Right renal cortex interstitium (tissue), 3 donors: ENCODE measurements at regions not wholly inside any gene's neighbourhood (a gene's known extent, or its start where the extent isn't known, plus 50 kb on each side); places are given as distances from the start of the nearest gene placed in this dataset.

Experiments used
- DNase-seq, 3 donors: peaks; one replicate each; pipeline ENCODE4 v3.0.0-alpha.2; 2013; ENCODE audit warnings: low read depth in 3 of 3, low spot score in 2 of 3

- no peak for DNase-seq
Measured at GRCh38 chr7:51759985-51760384, 443.4 kb upstream of the COBL start.

- no peak for DNase-seq
Measured at GRCh38 chr7:51757960-51758359, 441.4 kb upstream of the COBL start.

DNA sequence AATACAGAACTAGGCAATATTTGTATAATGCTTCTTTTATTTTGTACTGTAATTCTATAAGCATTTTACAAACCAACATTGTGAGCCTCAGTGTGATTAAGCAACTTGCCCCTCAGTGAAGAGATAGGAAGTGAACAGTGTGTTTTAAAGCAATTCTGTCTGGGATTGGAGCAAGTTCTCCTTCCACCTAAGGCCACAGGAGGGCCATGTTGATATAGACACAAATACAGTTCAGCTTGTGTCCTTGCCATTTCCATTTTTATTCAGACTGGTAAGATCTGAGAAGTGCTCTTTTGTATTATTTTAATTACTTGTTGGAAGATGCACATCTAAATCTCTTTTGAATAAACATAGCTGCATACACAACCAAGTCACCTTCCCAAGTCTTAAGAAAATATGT lies 416.3 kb upstream of the COBL start:
- DNase-seq, result no peak

DNA sequence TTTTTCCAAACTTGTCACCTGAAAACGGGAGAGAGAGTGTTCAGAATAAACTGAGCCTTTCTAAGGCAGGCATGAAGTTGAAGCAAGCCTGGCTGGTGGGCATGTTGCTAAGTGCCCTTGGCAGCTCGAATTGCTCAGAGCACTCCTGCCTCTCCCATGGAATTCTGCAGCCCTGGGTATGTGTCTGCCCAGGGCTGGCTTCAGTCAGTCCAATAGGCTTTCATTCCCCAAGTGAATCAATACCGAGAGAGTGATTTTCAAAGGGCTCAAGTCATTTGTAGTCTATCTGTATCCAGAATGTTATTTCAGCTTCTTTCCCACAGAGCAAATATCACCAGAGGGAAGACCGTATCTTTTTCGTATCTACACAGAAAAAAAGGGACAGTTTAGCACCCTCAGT lies 415.5 kb upstream of the COBL start:
- no peak for DNase-seq

- no peak for DNase-seq
Measured at GRCh38 chr7:51731075-51731474, 414.5 kb upstream of the COBL start.

DNA sequence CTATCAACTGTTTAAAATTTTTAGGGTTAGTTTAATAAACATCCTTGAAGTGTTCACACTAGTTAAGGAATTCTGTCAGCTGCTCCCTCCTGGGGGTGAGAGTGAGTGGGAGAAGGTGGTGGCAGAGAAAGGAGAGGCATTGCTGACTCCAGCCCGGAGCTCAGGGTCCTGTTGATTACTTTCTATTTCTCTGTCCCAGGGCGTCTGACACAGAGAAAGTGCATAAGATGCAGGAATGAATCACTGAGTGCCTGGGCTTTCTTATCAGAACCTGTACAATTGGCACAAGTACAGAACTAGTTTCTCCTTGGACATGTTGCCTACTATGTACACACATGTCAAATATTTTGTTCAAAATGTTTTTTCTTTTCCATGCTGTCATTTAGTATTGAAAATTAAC lies 410.8 kb upstream of the COBL start:
- DNase-seq, result no peak

GRCh38 chr7:51706851-51707250 lies 390.2 kb upstream of the COBL start:
- peak in 1 of 3 donors; percentile 4 for DNase-seq

GRCh38 chr7:51705701-51706100 lies 389.1 kb upstream of the COBL start:
- DNase-seq, result no peak

DNA sequence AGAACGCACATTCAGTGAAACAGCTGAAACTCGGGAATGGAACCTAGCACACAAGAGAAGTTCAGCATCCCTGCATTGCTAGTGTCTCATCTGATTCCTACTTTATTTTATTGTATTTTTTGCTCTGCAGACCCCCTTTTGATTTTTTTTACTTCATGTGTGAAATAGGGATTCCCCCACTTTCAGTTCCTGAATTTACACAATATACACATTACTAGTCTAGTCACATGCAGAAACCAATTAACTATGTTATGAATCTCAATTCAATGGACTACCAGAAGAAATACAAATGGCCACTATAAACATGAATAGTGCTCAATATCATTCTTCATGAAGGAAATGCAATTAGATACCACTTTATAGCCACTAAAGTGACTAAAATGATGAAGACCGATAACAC lies 386.1 kb upstream of the COBL start:
- no peak for DNase-seq

- DNase-seq, result no peak
Measured at GRCh38 chr7:51701935-51702334, 385.3 kb upstream of the COBL start.

DNA sequence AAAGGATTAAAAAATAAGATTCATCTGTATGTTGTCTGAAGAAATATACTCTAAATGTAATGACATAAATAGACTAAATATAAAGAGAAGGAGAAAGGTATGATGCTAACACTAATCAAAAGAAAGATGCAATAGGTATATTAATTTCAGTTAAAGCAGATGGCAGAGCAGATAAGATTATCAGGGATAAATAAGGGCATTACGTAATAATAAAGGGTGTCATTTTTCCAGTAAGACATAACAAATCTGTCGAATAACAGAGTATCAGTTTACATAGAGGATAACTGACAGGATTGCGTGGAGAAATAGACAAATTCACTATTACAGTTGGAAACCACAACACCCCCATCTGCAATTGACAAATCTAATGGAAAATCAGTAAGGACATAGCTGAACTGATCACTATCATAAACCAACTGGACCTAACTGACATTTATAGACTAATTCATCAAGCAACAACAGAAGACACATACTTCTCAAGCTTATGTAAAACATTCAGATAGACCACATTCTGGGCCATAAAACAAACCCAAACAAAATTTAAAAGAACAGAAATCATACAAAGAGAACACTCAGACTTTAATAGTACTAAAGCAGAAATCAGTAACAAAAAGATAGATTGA lies 384.1 kb upstream of the COBL start:
- no peak for DNase-seq

GRCh38 chr7:51693258-51693657 lies 376.6 kb upstream of the COBL start:
- DNase-seq, result no peak

DNA sequence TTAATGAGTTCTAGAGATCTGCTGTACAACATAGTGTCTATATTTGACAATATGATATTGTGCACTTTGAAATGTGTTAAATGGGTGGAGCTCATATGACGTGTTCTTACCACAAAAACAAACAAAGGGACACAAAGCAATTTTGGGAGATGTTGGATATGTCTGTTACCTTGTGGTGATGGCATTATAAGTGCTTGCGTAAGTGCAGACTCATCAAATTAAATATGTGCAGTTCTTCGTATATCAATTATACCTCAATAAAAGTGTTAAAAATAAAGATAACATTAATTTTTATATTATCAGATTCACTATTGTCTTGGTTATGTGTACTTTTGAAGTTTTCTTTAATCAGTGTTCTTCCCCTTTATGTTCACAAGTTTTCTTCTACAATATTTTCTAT lies 372.9 kb upstream of the COBL start:
- no peak for DNase-seq

DNA sequence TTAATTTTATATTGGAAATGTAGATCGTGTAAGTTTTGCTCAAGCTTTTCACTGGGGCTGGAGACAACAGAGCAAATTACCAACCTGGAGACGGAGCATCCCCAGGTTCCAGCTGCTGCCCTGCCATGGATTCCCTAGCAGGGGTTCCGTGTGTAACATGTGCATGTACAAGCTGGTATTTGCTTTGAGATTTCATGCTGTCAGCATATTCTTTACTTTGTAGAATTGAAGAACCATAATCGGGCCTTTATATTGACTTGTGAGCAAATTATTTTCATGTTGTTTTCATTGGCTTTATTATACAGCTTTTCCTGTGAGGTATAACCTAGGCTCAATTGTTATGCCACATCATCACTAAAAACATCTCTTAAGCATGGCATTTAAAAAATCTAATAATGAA lies 369.2 kb upstream of the COBL start:
- no peak for DNase-seq

- no peak for DNase-seq
Measured at GRCh38 chr7:51680594-51681399, 364.2 kb upstream of the COBL start.

- no peak for DNase-seq
Measured at GRCh38 chr7:51679358-51679757, 362.7 kb upstream of the COBL start.

- DNase-seq, result no peak
Measured at GRCh38 chr7:51666751-51667150, 350.1 kb upstream of the COBL start.

GRCh38 chr7:51666266-51666665 lies 349.7 kb upstream of the COBL start:
- no peak for DNase-seq

- DNase-seq, result no peak
Measured at GRCh38 chr7:51665045-51665780, 348.6 kb upstream of the COBL start.

- no peak for DNase-seq
Measured at GRCh38 chr7:51660516-51660915, 343.9 kb upstream of the COBL start.

GRCh38 chr7:51658684-51659083 lies 342.1 kb upstream of the COBL start:
- no peak for DNase-seq

DNA sequence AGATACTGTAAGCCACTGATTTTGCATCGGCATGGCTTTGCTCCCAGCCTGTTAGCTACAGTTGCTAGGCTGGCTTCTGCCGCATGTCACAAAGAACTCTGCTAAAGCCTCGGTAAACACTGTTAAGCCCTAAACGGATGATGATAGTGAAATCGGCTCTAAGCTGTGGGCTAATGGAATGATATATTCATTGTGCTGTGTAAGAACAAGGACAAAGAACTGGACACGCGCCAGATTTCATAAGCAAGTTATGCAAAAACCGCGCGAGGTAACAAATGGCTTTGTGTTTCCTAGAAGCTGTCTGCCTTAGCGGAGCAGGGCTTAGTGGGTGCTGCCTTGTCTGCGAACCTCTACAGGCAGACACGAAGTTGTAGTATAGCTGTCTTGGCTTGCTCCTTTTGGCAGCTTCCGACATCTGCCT lies 331.3 kb upstream of the COBL start:
- DNase-seq, result no peak
